Transverse colon (tissue), 4 donors: ENCODE measurements at regions not wholly inside any gene's neighbourhood (a gene's known extent, or its start where the extent isn't known, plus 50 kb on each side); places are given as distances from the start of the nearest gene placed in this dataset.

Experiments
- DNase-seq: peaks from one replicate; pipeline ENCODE4 v3.0.0-alpha.2; 2019
- H3K27ac ChIP-seq, 4 donors: fragments of 200-600 bp; sonication (generic); 2 replicates each; pipeline ENCODE4 v1.5.1; 2016 to 2018; ENCODE audit warnings: inconsistent platforms in 4 of 4
- H3K27me3 ChIP-seq: fragments of 200-600 bp; sonication (generic); 2 replicates; pipeline ENCODE4 v1.5.1; 2017; ENCODE audit warnings: inconsistent platforms
- H3K36me3 ChIP-seq, 4 donors: fragments of 200-600 bp; sonication (generic); 2 replicates each; pipeline ENCODE4 v1.5.1; 2017 to 2019; ENCODE audit warnings: inconsistent platforms in 4 of 4
- H3K4me1 ChIP-seq, 4 donors: fragments of 200-600 bp; sonication (generic); 2 replicates each; pipeline ENCODE4 v1.5.1; 2017 to 2020; ENCODE audit warnings: inconsistent platforms in 4 of 4
- H3K4me3 ChIP-seq, 4 donors: fragments of 200-600 bp; sonication (generic); 1 replicate in 1 of 4; 2 replicates in 3 of 4; pipeline versions ENCODE4 v1.5.1 to v1.6.1; 2017 to 2019; ENCODE audit warnings: inconsistent platforms in 4 of 4
- H3K9me3 ChIP-seq, 2 donors: fragments of 200-600 bp; sonication (generic); 2 replicates each; pipeline ENCODE4 v1.5.1; 2017 to 2019; ENCODE audit warnings: inconsistent platforms in 2 of 2
- CTCF ChIP-seq, 5 experiments: fragments of 200-600 bp in 3 of 5; fragments of 450-650 bp in 2 of 5; sonication (generic) in 3 of 5; IDR thresholded peaks; 1 replicate in 2 of 5; 2 replicates in 3 of 5; pipeline ENCODE4 v1.5.1; 2016 to 2017; ENCODE audit warnings: antibody characterized with exemption in 5 of 5, inconsistent platforms in 3 of 5, mild to moderate bottlenecking in 2 of 5, moderate library complexity in 1 of 5
- EP300 ChIP-seq: sonication (generic); formaldehyde crosslinking; IDR thresholded peaks from one replicate; pipeline ENCODE4 v1.6.1; 2017; ENCODE audit warnings: antibody characterized with exemption, low read depth
- POLR2A ChIP-seq: fragments of 450-650 bp; IDR thresholded peaks from one replicate; pipeline ENCODE4 v1.6.1; 2016; ENCODE audit warnings: antibody characterized with exemption, mild to moderate bottlenecking, moderate library complexity
- POLR2AphosphoS5 ChIP-seq, 3 donors: sonication (generic); formaldehyde crosslinking; IDR thresholded peaks; one replicate each; pipeline ENCODE4 v1.6.1; 2016; ENCODE audit warnings: antibody characterized with exemption in 3 of 3
- WGBS, 2 donors: methylation state at CpG; one replicate each; pipeline ENCODE4 v1.1.5; 2018; ENCODE audit warnings: low coverage in 1 of 2; 5-methylcytosine and 5-hydroxymethylcytosine counted together
- in situ Hi-C, 4 donors: fragments of 200-750 bp; cut with MboI; loops; one replicate each; pipeline versions ENCODE4 v1.15.0 to v1.15.1; 2017; ENCODE audit warnings: low sequenced_read_pairs in 3 of 4, low pct_ligation_motif_present in 1 of 4, low pct_unique_long_range_greater_than_20kb in 1 of 4
- intact Hi-C: fragments of 100-400 bp; cut with DNase I; formaldehyde crosslinking; loops from one replicate; pipeline ENCODE4 v1.15.1; 2023; ENCODE audit warnings: low total_unique reads

- Histone ChIP-seq H3K36me3 (no peaks in the 10 kb centered on the region), H3K9me3 (no peaks in the 10 kb centered on the region), H3K4me3 (no peak overlapping the region), H3K27me3 (no peaks in the 10 kb centered on the region), H3K27ac (no peak overlapping the region), H3K4me1 (no peaks in the 10 kb centered on the region)
- TF ChIP-seq CTCF (IDR thresholded peaks at IDR 0.05): no peak
- TF ChIP-seq POLR2A: no peak
- TF ChIP-seq POLR2AphosphoS5 (IDR thresholded peaks at IDR 0.05): no peak
- TF ChIP-seq EP300: no peak
- intact Hi-C loops (no loop called here), in situ Hi-C loops (no loop called here)
- DNase-seq: no peak
- 61 to 65% methylated on average over 4 of the region's 4 CpGs for WGBS, 2 donors
These were observed 395.1 kb downstream of the TRIML1 start for GRCh38 chr4:188534297-188534696.

GRCh38 chr4:188534917-188535316 lies 395.7 kb downstream of the TRIML1 start:
- intact Hi-C loops (no loop called here), in situ Hi-C loops (no loop called here)
- no peaks in the 10 kb centered on the region for H3K4me1 ChIP-seq
- H3K4me3 ChIP-seq: no peak overlapping the region
- no peaks in the 10 kb centered on the region for H3K9me3 ChIP-seq
- WGBS, 2 donors: 56 to 61% methylated on average over 6 of the region's 6 CpGs
- no peaks in the 10 kb centered on the region for H3K36me3 ChIP-seq
- H3K27ac ChIP-seq: no peak overlapping the region
- TF ChIP-seq CTCF (IDR thresholded peaks at IDR 0.05): no peak
- TF ChIP-seq EP300: no peak
- H3K27me3 ChIP-seq: no peaks in the 10 kb centered on the region
- DNase-seq: no peak

GRCh38 chr4:188536826-188537225 lies 397.6 kb downstream of the TRIML1 start:
- H3K4me1 ChIP-seq: no peaks in the 10 kb centered on the region
- no peak overlapping the region for H3K4me3 ChIP-seq
- 64 to 87% methylated on average over 2 to 10 of the region's 10 CpGs for WGBS, 2 donors
- TF ChIP-seq CTCF (IDR thresholded peaks at IDR 0.05) (no peak), EP300 (no peak), POLR2AphosphoS5 (IDR thresholded peaks at IDR 0.05) (no peak), POLR2A (no peak)
- H3K27ac ChIP-seq: no peak overlapping the region
- in situ Hi-C loops: no loop called here
- H3K27me3 ChIP-seq: no peaks in the 10 kb centered on the region
- intact Hi-C loops: no loop called here
- DNase-seq: no peak
- peaks cover 0 to 2% of the 10 kb centered on the region in 2 donors for H3K9me3 ChIP-seq
- H3K36me3 ChIP-seq: no peaks in the 10 kb centered on the region

- in situ Hi-C loops: no loop called here
- no peaks in the 10 kb centered on the region for H3K27me3 ChIP-seq
- no peak overlapping the region for H3K4me3 ChIP-seq
- no peak for DNase-seq
- no peaks in the 10 kb centered on the region for H3K36me3 ChIP-seq
- TF ChIP-seq POLR2AphosphoS5 (IDR thresholded peaks at IDR 0.05): no peak
- no peak for TF ChIP-seq POLR2A
- no peak for TF ChIP-seq CTCF (IDR thresholded peaks at IDR 0.05)
- TF ChIP-seq EP300: no peak
- no peak overlapping the region for H3K27ac ChIP-seq
- no peaks in the 10 kb centered on the region for H3K4me1 ChIP-seq
- intact Hi-C loops: no loop called here
- peaks cover 0 to 7% of the 10 kb centered on the region in 2 donors for H3K9me3 ChIP-seq
- WGBS, 2 donors: 17 to 41% methylated on average over 7 to 10 of the region's 10 CpGs
These were observed 411.1 kb downstream of the TRIML1 start for GRCh38 chr4:188550296-188550695.
